ENCODE measurements at regions not wholly inside any gene's neighbourhood (a gene's known extent, or its start where the extent isn't known, plus 50 kb on each side); places are given as distances from the start of the nearest gene placed in this dataset.

- Histone ChIP-seq H3K9me1 (replicated peaks; ENCODE audit: control insufficient read depth, extremely low read depth, insufficient read depth, low read length) (no peaks in the 10 kb centered on the region), H3K27ac (ENCODE audit: insufficient read depth, low read depth, low read length) (no peak overlapping the region), H3K4me3 (replicated peaks in 1 of 3; ENCODE audit: insufficient read depth in 1 of 3, low read depth in 1 of 3, low read length in 3 of 3) (no peak overlapping the region), H3K79me2 (ENCODE audit: control insufficient read depth, insufficient read depth, low read length) (no peaks in the 10 kb centered on the region), H3K9ac (replicated peaks; ENCODE audit: extremely low read depth, insufficient read depth, low read length) (no peak overlapping the region), H3K4me1 (ENCODE audit: control insufficient read depth, extremely low read depth, insufficient read depth, low read length) (no peaks in the 10 kb centered on the region), H3K4me2 (ENCODE audit: insufficient read depth, low read length) (no peak overlapping the region), H4K20me1 (replicated peaks; ENCODE audit: control insufficient read depth, extremely low read depth, insufficient read depth, low read length) (no peaks in the 10 kb centered on the region), H3K36me3 (ENCODE audit: control insufficient read depth in 2 of 2, extremely low read depth in 1 of 2, insufficient read depth in 2 of 2, low read length in 2 of 2) (no peaks in the 10 kb centered on the region), H3K9me3 (replicated peaks; ENCODE audit: control insufficient read depth, insufficient read depth, low read length) (peaks cover 2% of the 10 kb centered on the region), H2AFZ (ENCODE audit: low read depth, low read length) (no peak overlapping the region), H3K27me3 (ENCODE audit: control insufficient read depth in 2 of 2, insufficient read depth in 2 of 2, low read length in 2 of 2) (no peaks in the 10 kb centered on the region)
- DNase-seq (ENCODE audit: low read depth, low spot score) (no peak), FAIRE-seq (no peak)
- ChIA-PET CTCF (no interaction called here), POLR2A (no interaction called here)
- no TSS peak for BruUV-seq (replicated peaks)
- dilution Hi-C loops (cut with MboI; ENCODE audit: extremely low pct_ligation_motif_present, low sequenced_read_pairs) (no loop called here), intact Hi-C loops (cut with micrococcal nuclease) (no loop called here)
- no peak for TF ChIP-seq EZH2 (IDR thresholded peaks at IDR 0.05; ENCODE audit: borderline replicate concordance, low read depth, low read length, severe bottlenecking)
- no peak for TF ChIP-seq FOS (IDR thresholded peaks at IDR 0.05; ENCODE audit: borderline replicate concordance, insufficient read depth, low read length)
- TF ChIP-seq GATA2 (IDR thresholded peaks at IDR 0.05; ENCODE audit: insufficient read depth, insufficient read length, low read depth, low read length), result no peak
- TF ChIP-seq MAX (IDR thresholded peaks at IDR 0.05; ENCODE audit: insufficient read depth, insufficient read length), result no peak
- TF ChIP-seq POLR2A (IDR thresholded peaks at IDR 0.05; ENCODE audit: low read depth, low read length), result no peak
- TF ChIP-seq CTCF (IDR thresholded peaks at IDR 0.05; ENCODE audit: extremely low read depth in 1 of 2, insufficient read depth in 1 of 2, low read depth in 1 of 2, low read length in 2 of 2), result no peak
- TF ChIP-seq POLR2AphosphoS5 (IDR thresholded peaks at IDR 0.05; ENCODE audit: insufficient read depth, low read depth, low read length), result no peak
Observed at GRCh38 chr17:52482271-52482670, 323.8 kb upstream of the CA10 start.
